ENCODE measurements at regions not wholly inside any gene's neighbourhood (a gene's known extent, or its start where the extent isn't known, plus 50 kb on each side); places are given as distances from the start of the nearest gene placed in this dataset.

GRCh38 chrX:96569034-96569433, 115.6 kb upstream of the DIAPH2 start:
- H3K27me3 ChIP-seq = no peaks in the 10 kb centered on the region
- no peaks in the 10 kb centered on the region for H3K9me3 ChIP-seq
- no peaks in the 10 kb centered on the region for H3K4me1 ChIP-seq
- intact Hi-C loops (cut with DNase I) = no loop called here
- WGBS, 2 donors = 14 to 74% methylated on average over 3 of the region's 3 CpGs
- DNase-seq = no peak
- no peak overlapping the region for H3K4me3 ChIP-seq
- H3K27ac ChIP-seq = no peak overlapping the region
- TF ChIP-seq EP300 (IDR thresholded peaks at IDR 0.05) (no peak), POLR2AphosphoS5 (IDR thresholded peaks at IDR 0.05) (no peak), POLR2A (IDR thresholded peaks at IDR 0.05) (no peak)
- TF ChIP-seq, protein P1, sequence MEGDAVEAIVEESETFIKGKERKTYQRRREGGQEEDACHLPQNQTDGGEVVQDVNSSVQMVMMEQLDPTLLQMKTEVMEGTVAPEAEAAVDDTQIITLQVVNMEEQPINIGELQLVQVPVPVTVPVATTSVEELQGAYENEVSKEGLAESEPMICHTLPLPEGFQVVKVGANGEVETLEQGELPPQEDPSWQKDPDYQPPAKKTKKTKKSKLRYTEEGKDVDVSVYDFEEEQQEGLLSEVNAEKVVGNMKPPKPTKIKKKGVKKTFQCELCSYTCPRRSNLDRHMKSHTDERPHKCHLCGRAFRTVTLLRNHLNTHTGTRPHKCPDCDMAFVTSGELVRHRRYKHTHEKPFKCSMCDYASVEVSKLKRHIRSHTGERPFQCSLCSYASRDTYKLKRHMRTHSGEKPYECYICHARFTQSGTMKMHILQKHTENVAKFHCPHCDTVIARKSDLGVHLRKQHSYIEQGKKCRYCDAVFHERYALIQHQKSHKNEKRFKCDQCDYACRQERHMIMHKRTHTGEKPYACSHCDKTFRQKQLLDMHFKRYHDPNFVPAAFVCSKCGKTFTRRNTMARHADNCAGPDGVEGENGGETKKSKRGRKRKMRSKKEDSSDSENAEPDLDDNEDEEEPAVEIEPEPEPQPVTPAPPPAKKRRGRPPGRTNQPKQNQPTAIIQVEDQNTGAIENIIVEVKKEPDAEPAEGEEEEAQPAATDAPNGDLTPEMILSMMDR (IDR thresholded peaks at IDR 0.05) = no peak
- H3K36me3 ChIP-seq = no peaks in the 10 kb centered on the region

DNA sequence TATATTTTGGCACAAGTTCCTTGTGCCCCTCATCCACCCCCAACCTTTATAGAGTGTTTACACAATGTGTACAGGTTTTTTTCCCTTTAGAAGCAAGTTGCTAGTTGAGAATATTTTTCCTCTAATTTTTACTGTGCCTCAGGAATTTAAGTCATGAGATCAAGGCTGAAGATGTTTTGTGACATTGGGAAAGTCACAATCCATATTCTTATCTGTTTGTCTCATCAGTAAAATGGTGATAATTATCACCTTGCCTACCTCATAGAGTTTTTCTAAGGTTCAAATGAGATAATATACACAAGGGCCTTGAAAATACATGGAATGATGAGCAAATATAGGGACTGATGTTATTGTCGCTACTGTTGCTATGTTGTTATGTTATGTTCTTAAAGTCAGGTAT, 109.6 kb upstream of the DIAPH2 start:
- no peak for TF ChIP-seq EP300 (IDR thresholded peaks at IDR 0.05)
- TF ChIP-seq, protein P1 (IDR thresholded peaks at IDR 0.05) = no peak
- TF ChIP-seq POLR2AphosphoS5 (IDR thresholded peaks at IDR 0.05) = no peak
- TF ChIP-seq POLR2A (IDR thresholded peaks at IDR 0.05) = no peak
- WGBS, 2 donors = 84 to 100% methylated on average over 1 of the region's 1 CpG
- Histone ChIP-seq H3K27me3 (no peaks in the 10 kb centered on the region), H3K27ac (no peak overlapping the region), H3K4me3 (no peak overlapping the region), H3K36me3 (no peaks in the 10 kb centered on the region), H3K9me3 (no peaks in the 10 kb centered on the region), H3K4me1 (no peaks in the 10 kb centered on the region)
- DNase-seq = no peak
- intact Hi-C loops (cut with DNase I) = no loop called here

DNA sequence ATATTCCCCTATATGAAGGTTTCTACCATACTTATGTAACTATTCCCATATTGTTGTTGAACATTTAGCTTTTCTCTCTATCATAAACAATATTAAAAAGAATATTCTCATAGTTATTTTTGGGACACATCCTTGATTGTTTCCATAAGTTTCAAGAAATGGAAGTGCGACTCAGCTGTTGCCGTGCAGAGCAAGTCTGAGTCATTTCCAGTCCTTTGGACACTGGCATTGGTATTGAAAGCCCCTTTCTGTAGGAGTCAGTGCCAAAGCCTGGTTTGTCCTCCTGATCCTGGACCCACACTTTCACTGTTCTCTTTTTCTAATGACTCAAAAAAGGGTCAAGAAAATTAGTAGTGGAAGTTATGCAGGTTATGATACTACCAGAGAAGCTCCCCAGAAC, 108.3 kb upstream of the DIAPH2 start:
- H3K27me3 ChIP-seq = no peaks in the 10 kb centered on the region
- H3K27ac ChIP-seq = no peak overlapping the region
- H3K4me3 ChIP-seq = no peak overlapping the region
- 91 to 95% methylated on average over 2 of the region's 2 CpGs for WGBS, 2 donors
- DNase-seq = no peak
- TF ChIP-seq, protein P1 (IDR thresholded peaks at IDR 0.05) = no peak
- TF ChIP-seq POLR2AphosphoS5 (IDR thresholded peaks at IDR 0.05) (no peak), POLR2A (IDR thresholded peaks at IDR 0.05) (no peak)
- intact Hi-C loops (cut with DNase I) = no loop called here
- no peaks in the 10 kb centered on the region for H3K4me1 ChIP-seq
- H3K36me3 ChIP-seq = no peaks in the 10 kb centered on the region
- no peaks in the 10 kb centered on the region for H3K9me3 ChIP-seq

DNA sequence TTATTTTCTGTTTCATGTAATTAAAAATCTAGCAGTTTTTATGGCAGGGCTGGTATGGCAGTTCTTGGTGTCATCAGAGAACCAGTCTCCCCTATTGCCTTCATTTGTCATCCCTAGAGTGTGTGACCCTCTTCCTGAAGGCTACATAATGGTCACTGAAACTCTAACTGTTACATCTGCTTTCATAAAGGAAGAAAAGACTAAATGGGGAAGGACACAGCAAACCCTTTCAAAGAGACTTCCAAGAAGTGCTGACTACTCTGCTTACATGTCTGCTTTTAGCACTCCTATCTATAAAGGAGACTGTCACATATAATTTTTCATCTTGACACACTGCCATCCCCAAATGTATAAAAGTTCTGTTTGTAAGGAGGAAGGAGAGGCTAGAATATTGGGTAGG, 105.9 kb upstream of the DIAPH2 start:
- TF ChIP-seq POLR2A (IDR thresholded peaks at IDR 0.05) = no peak
- TF ChIP-seq, protein P1 (IDR thresholded peaks at IDR 0.05) = no peak
- no peak for TF ChIP-seq EP300 (IDR thresholded peaks at IDR 0.05)
- TF ChIP-seq POLR2AphosphoS5 (IDR thresholded peaks at IDR 0.05) = no peak

GRCh38 chrX:96579252-96579651, 105.4 kb upstream of the DIAPH2 start:
- intact Hi-C loops (cut with DNase I) = no loop called here
- H3K36me3 ChIP-seq = no peaks in the 10 kb centered on the region
- no peaks in the 10 kb centered on the region for H3K27me3 ChIP-seq
- no peak for DNase-seq
- no peaks in the 10 kb centered on the region for H3K9me3 ChIP-seq
- H3K4me1 ChIP-seq = no peaks in the 10 kb centered on the region
- no peak overlapping the region for H3K27ac ChIP-seq
- TF ChIP-seq POLR2A (IDR thresholded peaks at IDR 0.05) (no peak), POLR2AphosphoS5 (IDR thresholded peaks at IDR 0.05) (no peak)
- no peak overlapping the region for H3K4me3 ChIP-seq

More for the DNA sequence above, 105.9 kb upstream of the DIAPH2 start:
- H3K27me3 ChIP-seq = no peaks in the 10 kb centered on the region
- H3K36me3 ChIP-seq = no peaks in the 10 kb centered on the region
- no peaks in the 10 kb centered on the region for H3K4me1 ChIP-seq
- no peak overlapping the region for H3K27ac ChIP-seq
- no peak overlapping the region for H3K4me3 ChIP-seq
- intact Hi-C loops (cut with DNase I) = no loop called here
- H3K9me3 ChIP-seq = no peaks in the 10 kb centered on the region
- DNase-seq = no peak
